ENCODE measurements at regions not wholly inside any gene's neighbourhood (a gene's known extent, or its start where the extent isn't known, plus 50 kb on each side); places are given as distances from the start of the nearest gene placed in this dataset.

DNA sequence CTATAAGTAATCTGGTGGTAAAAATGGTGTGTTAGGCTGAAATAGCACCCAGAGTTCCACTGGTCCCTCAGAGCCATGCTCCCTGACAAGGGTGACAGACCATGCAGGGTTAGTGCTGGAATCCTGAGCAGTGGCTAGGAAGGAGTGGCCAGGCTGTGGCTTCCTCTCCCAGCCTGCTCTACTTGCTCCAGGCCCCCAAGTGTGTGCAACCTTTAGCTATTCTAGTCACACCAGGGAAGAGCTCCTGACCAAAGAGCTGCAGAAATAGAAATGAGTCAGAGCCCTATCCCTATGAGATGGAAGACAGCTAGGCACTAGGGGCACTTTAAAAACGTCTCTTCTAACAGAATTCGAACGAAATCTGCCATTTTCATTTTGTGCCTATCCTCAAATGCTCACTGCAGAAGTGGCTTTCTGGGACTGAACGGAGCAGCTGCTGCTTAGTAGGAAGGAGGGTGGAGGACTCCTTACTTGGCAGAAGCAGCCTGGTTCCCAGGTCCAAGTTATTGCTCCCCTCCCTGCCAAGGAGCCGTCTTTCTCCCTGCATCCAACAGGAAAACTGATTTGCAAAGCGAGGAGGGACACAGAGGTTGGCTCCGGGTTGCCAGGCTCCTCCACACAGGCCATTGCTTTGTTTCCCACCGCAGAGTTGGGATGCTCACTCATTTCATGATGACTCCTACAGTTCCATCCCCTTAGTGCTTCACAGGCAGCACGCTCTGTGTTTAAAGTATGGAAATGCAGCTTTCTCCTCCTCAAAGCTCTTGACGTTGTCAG, 754.5 kb downstream of the C6orf118 start:
- Histone ChIP-seq H3K36me3 (ENCODE audit: insufficient read depth, low read length) (no peaks in the 10 kb centered on the region), H3K4me3 (ENCODE audit: low read length) (no peak overlapping the region), H3K27me3 (ENCODE audit: insufficient read depth, low read depth, low read length) (no peaks in the 10 kb centered on the region), H3K9me3 (ENCODE audit: low read length) (no peaks in the 10 kb centered on the region), H4K20me1 (ENCODE audit: insufficient read depth) (no peaks in the 10 kb centered on the region), H3K79me2 (replicated peaks; ENCODE audit: insufficient read depth, low read length) (no peaks in the 10 kb centered on the region), H3K9ac (ENCODE audit: low read length) (no peak overlapping the region), H3F3A (ENCODE audit: insufficient read depth, low read length, poor library complexity, severe bottlenecking) (no peaks in the 10 kb centered on the region), H3K9me2 (ENCODE audit: insufficient read depth, low read length) (no peaks in the 10 kb centered on the region), H2AFZ (ENCODE audit: low read depth, low read length) (no peak overlapping the region), H3K27ac (ENCODE audit: low read length) (no peak overlapping the region), H3K4me2 (ENCODE audit: low read length) (no peak overlapping the region)
- TF ChIP-seq SMC3 (conservative IDR thresholded peaks at IDR 0.05; ENCODE audit: poor library complexity): no peak
- TF ChIP-seq POLR2AphosphoS5 (IDR thresholded peaks at IDR 0.05): no peak
- no peak for TF ChIP-seq CTCF (IDR thresholded peaks at IDR 0.05; ENCODE audit: poor library complexity, severe bottlenecking)
- no peak for TF ChIP-seq RAD21 (conservative IDR thresholded peaks at IDR 0.05)
- no peak for TF ChIP-seq EP300 (conservative IDR thresholded peaks at IDR 0.05; ENCODE audit: poor library complexity, severe bottlenecking)
- TF ChIP-seq TAF1 (IDR thresholded peaks at IDR 0.05; ENCODE audit: low read depth): no peak
- no peak for TF ChIP-seq REST (IDR thresholded peaks at IDR 0.05; ENCODE audit: borderline replicate concordance)
- no peak for TF ChIP-seq EZH2 (IDR thresholded peaks at IDR 0.05; ENCODE audit: borderline replicate concordance, insufficient read depth, low read length, poor library complexity, severe bottlenecking)
- TF ChIP-seq MXI1 (conservative IDR thresholded peaks at IDR 0.05; ENCODE audit: poor library complexity, severe bottlenecking): no peak

GRCh38 chr6:164554226-164554625, 755.2 kb downstream of the C6orf118 start:
- no peak overlapping the region for H2AFZ ChIP-seq (ENCODE audit: low read depth, low read length)
- no peak overlapping the region for H3K27ac ChIP-seq (ENCODE audit: low read length)
- H3K79me2 ChIP-seq (replicated peaks; ENCODE audit: insufficient read depth, low read length): no peaks in the 10 kb centered on the region
- no peaks in the 10 kb centered on the region for H3K9me3 ChIP-seq (ENCODE audit: low read length)
- H4K20me1 ChIP-seq (ENCODE audit: insufficient read depth): no peaks in the 10 kb centered on the region
- TF ChIP-seq SMC3 (conservative IDR thresholded peaks at IDR 0.05; ENCODE audit: poor library complexity) (no peak), MXI1 (conservative IDR thresholded peaks at IDR 0.05; ENCODE audit: poor library complexity, severe bottlenecking) (no peak), RAD21 (conservative IDR thresholded peaks at IDR 0.05) (no peak), TAF1 (IDR thresholded peaks at IDR 0.05; ENCODE audit: low read depth) (no peak), EZH2 (IDR thresholded peaks at IDR 0.05; ENCODE audit: borderline replicate concordance, insufficient read depth, low read length, poor library complexity, severe bottlenecking) (no peak), POLR2AphosphoS5 (IDR thresholded peaks at IDR 0.05) (no peak), CTCF (IDR thresholded peaks at IDR 0.05; ENCODE audit: poor library complexity, severe bottlenecking) (no peak)
- no peak overlapping the region for H3K4me2 ChIP-seq (ENCODE audit: low read length)
- no peaks in the 10 kb centered on the region for H3K36me3 ChIP-seq (ENCODE audit: insufficient read depth, low read length)
- H3K4me3 ChIP-seq (ENCODE audit: low read length): no peak overlapping the region
- no peak overlapping the region for H3K9ac ChIP-seq (ENCODE audit: low read length)
- H3K9me2 ChIP-seq (ENCODE audit: insufficient read depth, low read length): no peaks in the 10 kb centered on the region
- no peaks in the 10 kb centered on the region for H3F3A ChIP-seq (ENCODE audit: insufficient read depth, low read length, poor library complexity, severe bottlenecking)
- no peaks in the 10 kb centered on the region for H3K27me3 ChIP-seq (ENCODE audit: insufficient read depth, low read depth, low read length)

Data from neural cell (in vitro differentiated cells).